ENCODE measurements at regions not wholly inside any gene's neighbourhood (a gene's known extent, or its start where the extent isn't known, plus 50 kb on each side); places are given as distances from the start of the nearest gene placed in this dataset.

- Histone ChIP-seq H3K9me3 (ENCODE audit: low read depth) (no peaks in the 10 kb centered on the region), H3K4me3 (no peak overlapping the region), H3K4me1 (ENCODE audit: low read depth) (no peaks in the 10 kb centered on the region), H3K36me3 (no peaks in the 10 kb centered on the region), H3K27me3 (peaks cover 27% of the 10 kb centered on the region), H3K27ac (no peak overlapping the region)
- peak in 1 of 2 donors; percentile 47 for DNase-seq (ENCODE audit: low read depth in 1 of 2, low spot score in 1 of 2)
- no peak for TF ChIP-seq CTCF (IDR thresholded peaks at IDR 0.05; ENCODE audit: low read depth, low read length)
These were observed 401.0 kb downstream of the PAX1 start for GRCh38 chr20:22106308-22106938.

GRCh38 chr20:22101606-22102005, 396.1 kb downstream of the PAX1 start:
- no peak for DNase-seq (ENCODE audit: low read depth in 1 of 2, low spot score in 1 of 2)
- H3K9me3 ChIP-seq (ENCODE audit: low read depth): no peaks in the 10 kb centered on the region
- TF ChIP-seq CTCF (IDR thresholded peaks at IDR 0.05; ENCODE audit: low read depth, low read length): no peak
- no peaks in the 10 kb centered on the region for H3K36me3 ChIP-seq
- H3K27ac ChIP-seq: no peak overlapping the region
- no peak overlapping the region for H3K4me3 ChIP-seq
- no peaks in the 10 kb centered on the region for H3K27me3 ChIP-seq
- H3K4me1 ChIP-seq (ENCODE audit: low read depth): no peaks in the 10 kb centered on the region

- no peak for TF ChIP-seq CTCF (IDR thresholded peaks at IDR 0.05; ENCODE audit: low read depth, low read length)
- DNase-seq (ENCODE audit: low read depth in 1 of 2, low spot score in 1 of 2): no peak
- H3K4me3 ChIP-seq: no peak overlapping the region
- H3K9me3 ChIP-seq (ENCODE audit: low read depth): no peaks in the 10 kb centered on the region
- H3K27me3 ChIP-seq: no peaks in the 10 kb centered on the region
- H3K36me3 ChIP-seq: no peaks in the 10 kb centered on the region
- H3K4me1 ChIP-seq (ENCODE audit: low read depth): no peaks in the 10 kb centered on the region
- H3K27ac ChIP-seq: no peak overlapping the region
These were observed 395.2 kb downstream of the PAX1 start for GRCh38 chr20:22100686-22101085.

GRCh38 chr20:22099348-22099747, 393.9 kb downstream of the PAX1 start:
- H3K27me3 ChIP-seq: no peaks in the 10 kb centered on the region
- no peak for TF ChIP-seq CTCF (IDR thresholded peaks at IDR 0.05; ENCODE audit: low read depth, low read length)

GRCh38 chr20:22098511-22098910, 393.0 kb downstream of the PAX1 start:
- TF ChIP-seq CTCF (IDR thresholded peaks at IDR 0.05; ENCODE audit: low read depth, low read length): no peak
- H3K9me3 ChIP-seq (ENCODE audit: low read depth): no peaks in the 10 kb centered on the region
- no peaks in the 10 kb centered on the region for H3K4me1 ChIP-seq (ENCODE audit: low read depth)
- H3K4me3 ChIP-seq: no peak overlapping the region
- no peak overlapping the region for H3K27ac ChIP-seq
- H3K27me3 ChIP-seq: no peaks in the 10 kb centered on the region
- no peak for DNase-seq (ENCODE audit: low read depth in 1 of 2, low spot score in 1 of 2)
- H3K36me3 ChIP-seq: no peaks in the 10 kb centered on the region

More at GRCh38 chr20:22099348-22099747, 393.9 kb downstream of the PAX1 start:
- H3K27ac ChIP-seq: no peak overlapping the region
- no peaks in the 10 kb centered on the region for H3K4me1 ChIP-seq (ENCODE audit: low read depth)
- H3K9me3 ChIP-seq (ENCODE audit: low read depth): no peaks in the 10 kb centered on the region
- no peak overlapping the region for H3K4me3 ChIP-seq
- DNase-seq (ENCODE audit: low read depth in 1 of 2, low spot score in 1 of 2): no peak
- no peaks in the 10 kb centered on the region for H3K36me3 ChIP-seq
